HT-29 (cell line): ENCODE measurements at regions not wholly inside any gene's neighbourhood (a gene's known extent, or its start where the extent isn't known, plus 50 kb on each side); places are given as distances from the start of the nearest gene placed in this dataset.

Experiments used
- DNase-seq: peaks from one replicate; pipeline ENCODE4 v3.0.0-alpha.2; 2015; ENCODE audit warnings: low spot score

GRCh38 chr20:33908336-33908735 is 85.4 kb upstream of the RALY start:
- DNase-seq = no peak

- no peak for DNase-seq
Observed at GRCh38 chr20:33908868-33909267, 84.8 kb upstream of the RALY start.

DNA sequence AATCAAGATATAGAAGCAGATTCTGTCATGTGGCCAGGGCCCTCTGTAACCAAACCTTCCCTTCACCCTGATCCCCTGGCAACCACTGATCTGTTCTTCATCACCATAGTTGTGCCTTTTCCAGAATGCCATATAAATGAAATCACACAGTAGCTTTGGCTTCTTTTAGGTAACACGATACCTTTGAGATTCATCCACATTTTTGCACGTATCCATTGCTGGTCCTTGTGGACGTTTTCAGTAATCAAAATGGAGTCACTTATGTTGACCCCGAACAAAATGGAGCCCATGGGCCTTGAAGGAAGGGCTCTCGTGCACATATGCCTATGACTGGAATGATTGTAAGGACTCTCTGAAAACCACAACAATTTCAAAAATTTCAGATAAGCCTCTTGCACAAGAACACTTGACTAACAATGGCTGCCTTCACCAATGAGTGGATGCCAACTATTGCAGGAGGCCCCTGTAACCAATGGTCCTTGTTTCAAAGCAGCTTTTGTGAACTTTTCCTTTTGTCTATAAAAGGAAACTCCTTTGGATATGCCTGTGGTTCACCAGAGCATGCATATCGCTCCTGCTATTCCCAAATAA is 84.3 kb upstream of the RALY start:
- DNase-seq = peak; percentile 30

- no peak for DNase-seq
Observed at GRCh38 chr20:33910056-33910455, 83.7 kb upstream of the RALY start.

GRCh38 chr20:33910529-33911327 is 83.0 kb upstream of the RALY start:
- DNase-seq = no peak

DNA sequence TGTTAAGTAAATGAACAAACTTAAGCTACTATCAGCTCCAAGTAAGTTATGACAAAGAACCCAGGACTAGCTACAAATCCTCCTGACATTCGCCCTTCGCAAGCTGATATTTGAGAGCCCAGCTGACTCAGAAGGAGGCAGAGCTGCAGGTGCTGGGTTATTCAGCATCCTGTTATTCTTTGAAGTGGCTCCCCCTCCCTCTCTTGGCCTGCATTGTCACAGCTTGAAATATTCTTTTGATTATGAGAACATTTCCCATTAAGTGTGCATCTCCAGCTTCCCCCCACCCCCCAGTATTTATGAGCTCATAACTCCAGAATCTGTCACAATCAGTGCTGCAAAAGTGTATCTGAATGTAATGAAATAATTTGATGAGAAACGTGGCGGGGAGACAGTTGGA is 78.8 kb upstream of the RALY start:
- DNase-seq = peak; percentile 17

GRCh38 chr20:33915726-33916331 is 77.9 kb upstream of the RALY start:
- peak; percentile 77 for DNase-seq

DNA sequence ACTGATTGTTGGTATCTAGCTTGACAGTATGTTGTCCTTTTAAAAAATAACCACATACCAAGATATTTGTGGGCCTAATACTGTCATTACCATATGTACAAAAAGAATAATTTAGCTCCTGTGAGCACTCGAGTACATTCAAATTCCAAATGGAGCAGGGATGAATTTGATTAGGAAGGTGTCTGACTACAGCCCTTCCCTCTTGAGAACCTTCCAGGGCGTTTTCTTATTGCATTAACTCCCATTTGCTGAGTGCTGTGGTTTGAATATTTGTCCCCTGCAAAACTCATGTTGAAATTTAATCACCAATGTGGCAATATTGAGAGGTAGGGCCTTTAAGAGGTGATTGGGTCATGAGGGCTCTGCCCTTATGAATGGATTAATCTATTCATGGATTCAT is 76.9 kb upstream of the RALY start:
- no peak for DNase-seq

- no peak for DNase-seq
Observed at GRCh38 chr20:33917831-33918525, 75.7 kb upstream of the RALY start.

- DNase-seq = no peak
Observed at GRCh38 chr20:33918662-33919061, 75.0 kb upstream of the RALY start.

DNA sequence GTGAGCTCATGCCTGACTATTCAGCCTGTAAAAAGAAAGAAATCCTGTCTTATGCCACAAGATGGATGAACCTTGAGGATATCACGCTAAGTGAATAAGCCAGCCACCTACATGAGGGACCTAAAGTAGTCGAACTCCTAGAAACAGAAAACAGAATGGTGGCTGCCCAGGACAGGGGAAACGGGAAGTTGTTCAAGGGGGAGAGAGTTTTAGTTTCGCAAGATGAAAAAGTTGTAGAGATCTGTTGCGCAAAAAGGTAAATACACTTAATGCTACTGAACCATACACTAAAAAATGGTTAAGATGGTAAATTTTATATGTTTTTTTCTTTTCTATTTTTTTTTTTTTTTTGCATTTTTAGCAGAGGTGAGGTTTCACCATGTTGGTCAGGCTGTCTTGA is 74.1 kb upstream of the RALY start:
- no peak for DNase-seq

- DNase-seq = no peak
Observed at GRCh38 chr20:33922224-33922623, 71.5 kb upstream of the RALY start.

DNA sequence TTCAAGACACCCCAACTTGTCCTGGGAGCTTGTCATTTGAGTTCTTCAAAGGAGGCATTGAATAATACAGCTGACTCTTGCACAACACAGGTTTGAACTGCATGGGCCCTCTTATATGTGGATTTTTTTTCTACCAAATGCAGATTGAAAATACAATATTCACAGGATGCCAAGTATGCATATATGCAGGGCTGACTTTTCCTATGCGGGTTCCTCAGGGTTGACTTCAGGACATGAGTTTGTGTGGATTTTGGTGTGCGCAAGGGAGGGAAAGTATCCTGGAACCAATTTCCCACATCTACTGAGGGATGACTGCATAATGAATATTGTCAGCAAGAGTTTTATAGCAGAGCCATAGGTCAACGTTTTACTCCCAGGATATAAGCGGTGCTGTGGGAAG is 70.0 kb upstream of the RALY start:
- DNase-seq = no peak

GRCh38 chr20:33925867-33926266 is 67.8 kb upstream of the RALY start:
- no peak for DNase-seq

- DNase-seq = no peak
Observed at GRCh38 chr20:33926425-33926824, 67.3 kb upstream of the RALY start.

DNA sequence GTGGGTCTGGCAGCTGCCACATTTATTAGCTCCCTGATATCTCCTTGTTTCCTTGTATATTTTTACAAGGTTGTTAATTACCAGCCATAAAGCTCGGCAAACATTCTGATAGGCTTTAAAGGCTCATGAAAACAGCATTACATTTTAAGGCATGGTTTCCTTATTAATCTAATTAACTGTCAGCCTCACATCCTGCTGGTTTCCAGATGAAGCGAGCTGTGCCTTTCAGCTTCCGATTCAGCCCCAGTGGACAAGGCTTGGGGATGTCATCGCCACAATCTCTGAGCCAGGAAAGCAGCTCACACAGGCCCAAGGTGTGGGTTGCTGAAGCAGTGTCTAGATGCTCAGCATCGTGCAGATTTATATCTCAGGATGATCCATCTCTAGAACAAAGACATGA is 66.0 kb upstream of the RALY start:
- peak; percentile 23 for DNase-seq

GRCh38 chr20:33929917-33930316 is 63.8 kb upstream of the RALY start:
- DNase-seq = no peak

DNA sequence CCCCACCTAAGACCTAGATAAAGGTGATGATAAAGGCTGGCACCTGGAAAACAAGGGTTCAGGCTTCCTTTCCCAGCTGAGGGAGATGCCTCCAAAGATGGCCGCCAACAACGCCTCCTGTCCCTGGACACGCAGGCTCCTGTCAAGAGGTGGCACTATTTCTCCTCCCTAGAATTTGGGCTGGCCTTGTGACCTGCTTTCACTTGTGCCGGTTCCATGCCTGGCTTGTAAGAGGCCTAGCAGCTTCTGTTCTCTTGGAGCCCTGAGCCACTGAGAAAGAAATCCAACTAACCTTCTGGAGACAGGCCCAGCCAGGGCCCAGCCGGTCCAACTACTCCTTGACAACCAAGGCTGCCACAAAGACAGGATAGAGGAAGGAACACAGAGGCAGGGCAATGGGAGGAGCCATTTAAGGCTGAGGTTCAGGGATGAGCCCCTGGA is 60.2 kb upstream of the RALY start:
- peak; percentile 66 for DNase-seq

DNA sequence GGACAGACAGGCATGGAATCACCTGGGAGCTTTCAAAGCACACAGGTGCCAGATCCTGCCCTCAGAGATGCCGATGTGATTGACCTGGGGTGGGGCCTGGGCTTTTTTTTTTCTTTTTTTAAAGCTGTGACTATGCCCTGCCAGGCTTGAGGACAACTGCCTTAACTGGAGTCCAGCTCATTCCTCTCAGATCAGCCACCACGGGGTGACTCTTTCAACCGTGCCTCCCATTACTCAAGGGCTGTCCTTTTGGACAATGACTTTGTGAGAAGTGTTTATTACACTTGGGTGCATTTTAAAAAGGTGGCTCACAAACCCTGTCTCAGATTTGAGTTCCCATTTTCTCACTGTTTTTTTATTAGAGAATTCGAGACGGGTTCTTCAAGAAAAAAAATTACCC is 57.1 kb upstream of the RALY start:
- no peak for DNase-seq

- DNase-seq = peak; percentile 21
Observed at GRCh38 chr20:33939031-33939430, 54.7 kb upstream of the RALY start.

- DNase-seq = no peak
Observed at GRCh38 chr20:33940666-33941065, 53.0 kb upstream of the RALY start.
